Keratinocyte (primary cell): ENCODE measurements at regions not wholly inside any gene's neighbourhood (a gene's known extent, or its start where the extent isn't known, plus 50 kb on each side); places are given as distances from the start of the nearest gene placed in this dataset.

Experiments used
- EZH2 ChIP-seq: IDR thresholded peaks from one replicate; pipeline ENCODE4 v1.6.1; 2012; ENCODE audit warnings: inconsistent platforms, mild to moderate bottlenecking, low read length, moderate library complexity
- TF ChIP-seq, protein P1 (sequence below), 3 experiments: IDR thresholded peaks in 1 of 3; conservative IDR thresholded peaks in 1 of 3; optimal IDR thresholded peaks in 1 of 3; 2 replicates in 2 of 3; 3 replicates in 1 of 3; pipeline versions ENCODE3 to v1.5.1; 2011; ENCODE audit warnings: low read length in 3 of 3, mild to moderate bottlenecking in 3 of 3, moderate library complexity in 2 of 3, control low read depth in 1 of 3, inconsistent platforms in 1 of 3; ENCODE audit not compliant: insufficient read depth in 2 of 3; ENCODE audit errors: extremely low read depth in 1 of 3

DNA sequence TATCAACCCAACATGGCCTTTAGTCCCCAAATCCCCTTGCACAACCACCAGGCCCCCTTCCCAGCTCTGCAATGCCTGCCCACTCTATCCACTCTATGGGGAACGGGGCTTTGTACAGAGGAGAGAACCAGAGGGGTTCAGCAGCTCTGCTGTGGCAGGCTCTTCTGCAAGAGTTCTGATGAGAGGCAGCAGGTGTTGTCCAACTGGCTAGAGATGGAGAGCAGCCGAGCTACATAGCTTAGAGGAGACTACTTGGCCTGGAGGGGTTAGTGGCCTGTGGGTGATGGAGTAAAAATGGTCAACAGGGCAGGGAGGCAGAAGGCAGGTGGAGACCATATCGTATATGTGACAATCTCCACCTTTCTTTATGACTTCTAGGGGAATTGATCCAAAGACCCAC, 103.0 kb downstream of the QPCT start:
- TF ChIP-seq, protein P1, sequence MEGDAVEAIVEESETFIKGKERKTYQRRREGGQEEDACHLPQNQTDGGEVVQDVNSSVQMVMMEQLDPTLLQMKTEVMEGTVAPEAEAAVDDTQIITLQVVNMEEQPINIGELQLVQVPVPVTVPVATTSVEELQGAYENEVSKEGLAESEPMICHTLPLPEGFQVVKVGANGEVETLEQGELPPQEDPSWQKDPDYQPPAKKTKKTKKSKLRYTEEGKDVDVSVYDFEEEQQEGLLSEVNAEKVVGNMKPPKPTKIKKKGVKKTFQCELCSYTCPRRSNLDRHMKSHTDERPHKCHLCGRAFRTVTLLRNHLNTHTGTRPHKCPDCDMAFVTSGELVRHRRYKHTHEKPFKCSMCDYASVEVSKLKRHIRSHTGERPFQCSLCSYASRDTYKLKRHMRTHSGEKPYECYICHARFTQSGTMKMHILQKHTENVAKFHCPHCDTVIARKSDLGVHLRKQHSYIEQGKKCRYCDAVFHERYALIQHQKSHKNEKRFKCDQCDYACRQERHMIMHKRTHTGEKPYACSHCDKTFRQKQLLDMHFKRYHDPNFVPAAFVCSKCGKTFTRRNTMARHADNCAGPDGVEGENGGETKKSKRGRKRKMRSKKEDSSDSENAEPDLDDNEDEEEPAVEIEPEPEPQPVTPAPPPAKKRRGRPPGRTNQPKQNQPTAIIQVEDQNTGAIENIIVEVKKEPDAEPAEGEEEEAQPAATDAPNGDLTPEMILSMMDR (optimal IDR thresholded peaks at IDR 0.05 in 1 of 3, IDR thresholded peaks at IDR 0.05 in 1 of 3, conservative IDR thresholded peaks at IDR 0.05 in 1 of 3; ENCODE audit: extremely low read depth in 1 of 3, insufficient read depth in 2 of 3, low read length in 3 of 3): no peak
- no peak for TF ChIP-seq EZH2
